GM12891 (cell line): ENCODE measurements at regions not wholly inside any gene's neighbourhood (a gene's known extent, or its start where the extent isn't known, plus 50 kb on each side); places are given as distances from the start of the nearest gene placed in this dataset.
"Not testable (repeated sequence)": the region's sequence is repeated elsewhere in the genome, so short reads cannot be mapped to it uniquely, and the experiment has no call there.

ENCODE experiments used
- DNase-seq: peaks from one replicate; pipeline ENCODE4 v3.0.0; 2011; ENCODE audit warnings: low spot score; ENCODE audit not compliant: insufficient read length
- FAIRE-seq: peaks from 2 replicates; lab custom pipeline; 2011; peaks lifted over from hg19 to GRCh38; lab: Jason Lieb, UNC
- PAX5 ChIP-seq: IDR thresholded peaks from 2 replicates; pipeline ENCODE4 v1.6.1; 2011; ENCODE audit warnings: low read length, moderate library complexity, mild to moderate bottlenecking; ENCODE audit not compliant: insufficient read depth, severe bottlenecking
- POLR2A ChIP-seq: IDR thresholded peaks from 2 replicates; pipeline ENCODE4 v1.6.1; 2011; ENCODE audit warnings: low read depth, low read length, control low read depth
- POLR2AphosphoS5 ChIP-seq: IDR thresholded peaks from 2 replicates; pipeline ENCODE4 v1.6.1; 2011; ENCODE audit warnings: low read depth, low read length, control low read depth
- POU2F2 ChIP-seq: IDR thresholded peaks from 2 replicates; pipeline ENCODE4 v1.6.1; 2011; ENCODE audit warnings: low read depth, mild to moderate bottlenecking, control low read depth, low read length, moderate library complexity
- SPI1 ChIP-seq: IDR thresholded peaks from 2 replicates; pipeline ENCODE4 v1.6.1; 2011; ENCODE audit warnings: low read depth, low read length, control low read depth
- TAF1 ChIP-seq: IDR thresholded peaks from 2 replicates; pipeline ENCODE4 v1.6.1; 2011; ENCODE audit warnings: low read depth, low read length, control low read depth

- no peak for TF ChIP-seq POLR2A
- TF ChIP-seq PAX5 = no peak
- no peak for TF ChIP-seq SPI1
- no peak for TF ChIP-seq POU2F2
- TF ChIP-seq POLR2AphosphoS5 = no peak
- TF ChIP-seq TAF1 = no peak
- DNase-seq = no peak
- no peak for FAIRE-seq
Measured at GRCh38 chr7:115195208-115195607, 273.3 kb downstream of the MDFIC start.

GRCh38 chr7:115191526-115191925 is 269.6 kb downstream of the MDFIC start:
- TF ChIP-seq POU2F2 = no peak
- TF ChIP-seq POLR2AphosphoS5 = no peak
- TF ChIP-seq PAX5 = no peak
- TF ChIP-seq POLR2A = no peak
- TF ChIP-seq SPI1 = no peak
- TF ChIP-seq TAF1 = no peak
- no peak for FAIRE-seq

GRCh38 chr7:115183431-115184057 is 261.6 kb downstream of the MDFIC start:
- no peak for TF ChIP-seq SPI1
- no peak for TF ChIP-seq POLR2A
- TF ChIP-seq PAX5 = no peak
- TF ChIP-seq TAF1 = no peak
- no peak for TF ChIP-seq POLR2AphosphoS5
- TF ChIP-seq POU2F2 = no peak
- FAIRE-seq = no peak
- no peak for DNase-seq

More at GRCh38 chr7:115191526-115191925, 269.6 kb downstream of the MDFIC start:
- no peak for DNase-seq

- DNase-seq (no peak), FAIRE-seq (no peak)
- TF ChIP-seq POLR2A (no peak), POU2F2 (no peak), SPI1 (no peak), TAF1 (no peak), PAX5 (no peak), POLR2AphosphoS5 (no peak)
Measured at GRCh38 chr7:115178835-115179234, 256.9 kb downstream of the MDFIC start.

GRCh38 chr7:115177823-115178222 is 255.9 kb downstream of the MDFIC start:
- TF ChIP-seq POLR2A = no peak
- DNase-seq (no peak), FAIRE-seq (no peak)

- TF ChIP-seq POLR2AphosphoS5 = no peak
- TF ChIP-seq POLR2A = no peak
- no peak for TF ChIP-seq TAF1
- TF ChIP-seq POU2F2 = no peak
- no peak for TF ChIP-seq PAX5
- DNase-seq (no peak), FAIRE-seq (no peak)
Measured at GRCh38 chr7:115177103-115177502, 255.2 kb downstream of the MDFIC start.

GRCh38 chr7:115172397-115172796 is 250.5 kb downstream of the MDFIC start:
- not testable (repeated sequence) for FAIRE-seq

GRCh38 chr7:115153769-115154477 is 232.0 kb downstream of the MDFIC start:
- TF ChIP-seq POLR2A = no peak
- TF ChIP-seq TAF1 = no peak
- TF ChIP-seq POLR2AphosphoS5 = no peak
- no peak for TF ChIP-seq POU2F2
- TF ChIP-seq PAX5 = no peak
- TF ChIP-seq SPI1 = no peak
- DNase-seq (no peak), FAIRE-seq (no peak)

More at GRCh38 chr7:115172397-115172796, 250.5 kb downstream of the MDFIC start:
- not testable (repeated sequence) for DNase-seq

GRCh38 chr7:115153176-115153575 is 231.3 kb downstream of the MDFIC start:
- TF ChIP-seq SPI1 (no peak), TAF1 (no peak), POU2F2 (no peak)
- no peak for FAIRE-seq
- no peak for DNase-seq

- FAIRE-seq = no peak
- TF ChIP-seq POU2F2 (no peak), POLR2A (no peak), POLR2AphosphoS5 (no peak), PAX5 (no peak), SPI1 (no peak), TAF1 (no peak)
- no peak for DNase-seq
Measured at GRCh38 chr7:115146148-115146547, 224.3 kb downstream of the MDFIC start.
